ENCODE measurements at regions not wholly inside any gene's neighbourhood (a gene's known extent, or its start where the extent isn't known, plus 50 kb on each side); places are given as distances from the start of the nearest gene placed in this dataset.

DNA sequence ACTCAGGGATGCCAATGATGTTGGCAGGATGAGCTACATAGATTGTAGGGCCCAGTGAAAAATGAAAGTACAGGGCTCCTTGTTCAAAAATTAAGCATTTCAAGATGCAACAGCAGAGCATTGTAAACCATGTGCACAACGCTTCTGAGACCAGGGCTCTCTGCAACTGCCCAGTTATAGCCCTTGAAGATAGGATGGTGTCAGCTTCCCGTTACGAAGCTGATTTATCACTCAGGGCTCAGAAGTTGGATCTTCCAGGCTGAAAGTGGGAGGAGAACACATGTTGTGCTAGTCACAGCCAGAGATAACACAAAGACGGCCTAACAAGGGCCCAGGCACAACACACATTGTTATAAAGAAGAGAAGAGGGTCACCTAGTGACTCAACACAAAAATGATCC, 466.7 kb downstream of the TUBA3C start:
- TF ChIP-seq, protein P1, sequence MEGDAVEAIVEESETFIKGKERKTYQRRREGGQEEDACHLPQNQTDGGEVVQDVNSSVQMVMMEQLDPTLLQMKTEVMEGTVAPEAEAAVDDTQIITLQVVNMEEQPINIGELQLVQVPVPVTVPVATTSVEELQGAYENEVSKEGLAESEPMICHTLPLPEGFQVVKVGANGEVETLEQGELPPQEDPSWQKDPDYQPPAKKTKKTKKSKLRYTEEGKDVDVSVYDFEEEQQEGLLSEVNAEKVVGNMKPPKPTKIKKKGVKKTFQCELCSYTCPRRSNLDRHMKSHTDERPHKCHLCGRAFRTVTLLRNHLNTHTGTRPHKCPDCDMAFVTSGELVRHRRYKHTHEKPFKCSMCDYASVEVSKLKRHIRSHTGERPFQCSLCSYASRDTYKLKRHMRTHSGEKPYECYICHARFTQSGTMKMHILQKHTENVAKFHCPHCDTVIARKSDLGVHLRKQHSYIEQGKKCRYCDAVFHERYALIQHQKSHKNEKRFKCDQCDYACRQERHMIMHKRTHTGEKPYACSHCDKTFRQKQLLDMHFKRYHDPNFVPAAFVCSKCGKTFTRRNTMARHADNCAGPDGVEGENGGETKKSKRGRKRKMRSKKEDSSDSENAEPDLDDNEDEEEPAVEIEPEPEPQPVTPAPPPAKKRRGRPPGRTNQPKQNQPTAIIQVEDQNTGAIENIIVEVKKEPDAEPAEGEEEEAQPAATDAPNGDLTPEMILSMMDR (IDR thresholded peaks at IDR 0.05): no peak
- no peak for TF ChIP-seq POLR2AphosphoS5 (IDR thresholded peaks at IDR 0.05; ENCODE audit: insufficient read depth in 1 of 2, low read depth in 1 of 2)
